Peyer's patch (tissue), 4 donors: ENCODE measurements at regions not wholly inside any gene's neighbourhood (a gene's known extent, or its start where the extent isn't known, plus 50 kb on each side); places are given as distances from the start of the nearest gene placed in this dataset.

Source experiments
- DNase-seq, 3 donors: peaks; one replicate each; pipeline ENCODE4 v3.0.0-alpha.2; 2017 to 2019
- H3K27ac ChIP-seq, 4 donors: fragments of 200-600 bp; sonication (generic); one replicate each; pipeline ENCODE4 v1.5.1; 2016 to 2019
- H3K27me3 ChIP-seq, 2 donors: fragments of 200-600 bp; sonication (generic); one replicate each; pipeline ENCODE4 v1.5.1; 2019
- H3K36me3 ChIP-seq, 3 donors: fragments of 200-600 bp; sonication (generic); one replicate each; pipeline ENCODE4 v1.5.1; 2016 to 2019
- H3K4me1 ChIP-seq, 4 donors: fragments of 200-600 bp; sonication (generic); one replicate each; pipeline ENCODE4 v1.5.1; 2016 to 2019
- H3K4me3 ChIP-seq, 4 donors: fragments of 200-600 bp; sonication (generic); 1 replicate in 3 of 4; 2 replicates in 1 of 4; pipeline ENCODE4 v1.5.1; 2016 to 2019; ENCODE audit warnings: mild to moderate bottlenecking in 1 of 4
- H3K9me3 ChIP-seq, 4 donors: fragments of 200-600 bp; sonication (generic); one replicate each; pipeline ENCODE4 v1.5.1; 2016 to 2019; ENCODE audit warnings: mild to moderate bottlenecking in 1 of 4
- POLR2A ChIP-seq, 2 donors: fragments of 450-650 bp; IDR thresholded peaks; one replicate each; pipeline ENCODE4 v1.5.1; 2017; ENCODE audit warnings: antibody characterized with exemption in 2 of 2, mild to moderate bottlenecking in 2 of 2, moderate library complexity in 2 of 2
- TF ChIP-seq, protein P1 (sequence below), 6 experiments: fragments of 450-650 bp in 4 of 6; fragments of 200-600 bp in 2 of 6; sonication (generic) in 1 of 6; IDR thresholded peaks; one replicate each; pipeline ENCODE4 v1.5.1; 2017 to 2019; ENCODE audit warnings: antibody characterized with exemption in 6 of 6, mild to moderate bottlenecking in 3 of 6, moderate library complexity in 1 of 6

DNA sequence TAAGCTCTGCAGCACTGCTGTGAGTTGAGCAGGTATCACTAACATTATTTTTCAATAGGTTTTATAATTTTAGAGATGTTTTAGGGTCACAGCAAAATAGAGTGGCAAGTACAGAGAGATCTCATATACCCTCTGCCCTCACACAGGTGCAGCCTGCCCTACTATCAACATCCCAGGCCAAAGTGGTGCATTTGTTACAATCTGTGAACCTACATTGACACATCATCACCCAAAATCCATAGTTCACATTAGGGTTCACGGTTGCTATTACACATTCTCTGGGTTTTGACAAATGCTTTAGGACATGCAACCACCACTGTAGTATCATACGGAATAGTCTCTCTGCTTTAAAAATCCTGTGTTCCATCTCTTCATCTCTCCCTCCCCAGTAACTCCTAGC is 173.1 kb downstream of the DHX15 start:
- H3K27me3 ChIP-seq, result no peaks in the 10 kb centered on the region
- DNase-seq, result no peak
- no peak overlapping the region for H3K27ac ChIP-seq
- TF ChIP-seq, protein P1, sequence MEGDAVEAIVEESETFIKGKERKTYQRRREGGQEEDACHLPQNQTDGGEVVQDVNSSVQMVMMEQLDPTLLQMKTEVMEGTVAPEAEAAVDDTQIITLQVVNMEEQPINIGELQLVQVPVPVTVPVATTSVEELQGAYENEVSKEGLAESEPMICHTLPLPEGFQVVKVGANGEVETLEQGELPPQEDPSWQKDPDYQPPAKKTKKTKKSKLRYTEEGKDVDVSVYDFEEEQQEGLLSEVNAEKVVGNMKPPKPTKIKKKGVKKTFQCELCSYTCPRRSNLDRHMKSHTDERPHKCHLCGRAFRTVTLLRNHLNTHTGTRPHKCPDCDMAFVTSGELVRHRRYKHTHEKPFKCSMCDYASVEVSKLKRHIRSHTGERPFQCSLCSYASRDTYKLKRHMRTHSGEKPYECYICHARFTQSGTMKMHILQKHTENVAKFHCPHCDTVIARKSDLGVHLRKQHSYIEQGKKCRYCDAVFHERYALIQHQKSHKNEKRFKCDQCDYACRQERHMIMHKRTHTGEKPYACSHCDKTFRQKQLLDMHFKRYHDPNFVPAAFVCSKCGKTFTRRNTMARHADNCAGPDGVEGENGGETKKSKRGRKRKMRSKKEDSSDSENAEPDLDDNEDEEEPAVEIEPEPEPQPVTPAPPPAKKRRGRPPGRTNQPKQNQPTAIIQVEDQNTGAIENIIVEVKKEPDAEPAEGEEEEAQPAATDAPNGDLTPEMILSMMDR (IDR thresholded peaks at IDR 0.05), result no peak
- no peak for TF ChIP-seq POLR2A (IDR thresholded peaks at IDR 0.05)
- H3K4me1 ChIP-seq, result no peaks in the 10 kb centered on the region
- no peak overlapping the region for H3K4me3 ChIP-seq
- no peaks in the 10 kb centered on the region for H3K9me3 ChIP-seq
- no peaks in the 10 kb centered on the region for H3K36me3 ChIP-seq

DNA sequence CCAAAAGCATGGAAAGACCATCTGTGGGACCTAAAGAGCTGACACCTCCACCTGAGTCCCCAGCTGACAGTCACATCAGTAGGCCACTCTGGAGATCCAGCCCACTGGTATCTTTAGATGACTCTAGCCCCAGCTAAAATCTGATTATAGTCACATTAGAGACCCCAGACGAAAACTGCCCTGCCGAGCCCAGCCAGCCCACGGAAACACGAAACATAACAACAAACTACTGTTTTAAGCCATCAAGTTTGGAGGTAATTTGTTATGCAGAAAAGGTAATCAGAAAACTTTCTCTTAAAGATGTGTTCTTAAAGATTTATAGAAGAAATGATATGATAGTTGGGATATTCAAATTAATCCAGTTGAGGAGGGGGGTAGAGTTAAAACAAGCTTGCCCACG is 175.7 kb downstream of the DHX15 start:
- Histone ChIP-seq H3K36me3 (no peaks in the 10 kb centered on the region), H3K27me3 (no peaks in the 10 kb centered on the region)
- TF ChIP-seq POLR2A (IDR thresholded peaks at IDR 0.05), result no peak
- TF ChIP-seq, protein P1 (IDR thresholded peaks at IDR 0.05), result no peak

DNA sequence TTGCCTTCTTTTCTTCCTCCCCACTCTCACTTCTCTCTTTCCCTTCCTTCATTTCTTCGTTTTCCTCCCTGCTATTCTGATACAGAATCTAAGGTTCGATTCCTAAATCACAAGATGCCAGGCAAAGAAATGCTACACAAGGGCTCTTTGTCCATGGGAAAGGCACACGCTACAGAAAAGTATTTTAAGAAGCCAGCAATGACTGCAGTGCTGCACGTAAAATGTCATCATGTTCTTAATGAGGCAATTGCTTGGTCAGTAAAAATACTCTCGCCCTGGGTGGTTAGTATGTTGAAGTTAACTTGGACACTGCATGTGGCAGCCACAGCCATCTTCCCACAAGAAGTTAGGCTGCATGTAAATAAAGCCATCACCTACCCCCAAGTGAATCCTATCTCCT is 178.4 kb downstream of the DHX15 start:
- TF ChIP-seq POLR2A (IDR thresholded peaks at IDR 0.05), result no peak
- TF ChIP-seq, protein P1 (IDR thresholded peaks at IDR 0.05), result no peak
- Histone ChIP-seq H3K9me3 (no peaks in the 10 kb centered on the region), H3K4me3 (no peak overlapping the region), H3K36me3 (no peaks in the 10 kb centered on the region), H3K27me3 (no peaks in the 10 kb centered on the region), H3K27ac (no peak overlapping the region), H3K4me1 (no peaks in the 10 kb centered on the region)
- DNase-seq, result no peak

More for the DNA sequence above, 175.7 kb downstream of the DHX15 start:
- no peaks in the 10 kb centered on the region for H3K9me3 ChIP-seq
- H3K27ac ChIP-seq, result no peak overlapping the region
- DNase-seq, result no peak
- H3K4me3 ChIP-seq, result no peak overlapping the region
- H3K4me1 ChIP-seq, result no peaks in the 10 kb centered on the region

DNA sequence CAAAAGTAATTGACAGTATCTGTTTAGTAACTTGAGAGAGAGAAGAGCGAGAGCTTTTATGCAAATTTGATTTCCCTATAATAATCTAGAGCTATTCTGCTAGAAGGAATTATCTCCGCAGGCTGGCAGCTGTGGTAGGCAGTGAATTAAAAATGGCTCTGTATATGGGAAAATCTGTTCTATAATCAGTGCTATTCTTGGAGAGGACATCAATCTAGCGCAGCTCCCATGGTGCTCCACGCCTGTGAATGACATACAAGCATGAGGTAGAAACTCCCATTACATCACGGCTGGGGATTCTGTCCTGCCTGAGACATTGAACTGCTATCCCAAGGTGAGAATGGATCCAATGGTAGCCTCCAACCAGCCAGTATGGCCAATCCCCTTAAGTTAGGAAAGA is 179.0 kb downstream of the DHX15 start:
- no peaks in the 10 kb centered on the region for H3K27me3 ChIP-seq
- H3K4me1 ChIP-seq, result no peaks in the 10 kb centered on the region
- no peak overlapping the region for H3K4me3 ChIP-seq
- TF ChIP-seq POLR2A (IDR thresholded peaks at IDR 0.05), result no peak
- TF ChIP-seq, protein P1 (IDR thresholded peaks at IDR 0.05), result no peak
- H3K9me3 ChIP-seq, result no peaks in the 10 kb centered on the region
- H3K36me3 ChIP-seq, result no peaks in the 10 kb centered on the region
- no peak overlapping the region for H3K27ac ChIP-seq
- DNase-seq, result no peak

DNA sequence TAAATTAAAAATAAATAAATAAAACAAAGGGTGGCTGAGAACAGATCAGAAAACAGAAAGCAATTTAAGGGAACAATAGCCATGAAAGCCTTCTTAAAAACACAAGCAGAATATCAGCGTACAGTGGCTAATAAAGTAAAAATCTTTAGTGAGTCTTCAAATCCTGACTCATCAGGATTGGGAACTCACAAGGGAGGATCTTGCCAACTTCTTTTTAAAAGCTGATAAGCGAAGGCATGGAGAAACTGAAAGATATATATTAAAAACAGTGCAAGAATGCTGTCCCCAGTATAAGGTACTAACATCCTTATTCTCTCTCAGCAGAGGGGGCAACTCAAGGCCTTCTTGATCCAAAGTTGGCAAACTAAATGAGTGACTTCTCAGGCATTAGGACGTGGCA is 180.1 kb downstream of the DHX15 start:
- Histone ChIP-seq H3K9me3 (no peaks in the 10 kb centered on the region), H3K4me1 (no peaks in the 10 kb centered on the region), H3K4me3 (no peak overlapping the region), H3K36me3 (no peaks in the 10 kb centered on the region), H3K27me3 (no peaks in the 10 kb centered on the region), H3K27ac (no peak overlapping the region)
- no peak for DNase-seq
- TF ChIP-seq POLR2A (IDR thresholded peaks at IDR 0.05), result no peak
- TF ChIP-seq, protein P1 (IDR thresholded peaks at IDR 0.05), result no peak

DNA sequence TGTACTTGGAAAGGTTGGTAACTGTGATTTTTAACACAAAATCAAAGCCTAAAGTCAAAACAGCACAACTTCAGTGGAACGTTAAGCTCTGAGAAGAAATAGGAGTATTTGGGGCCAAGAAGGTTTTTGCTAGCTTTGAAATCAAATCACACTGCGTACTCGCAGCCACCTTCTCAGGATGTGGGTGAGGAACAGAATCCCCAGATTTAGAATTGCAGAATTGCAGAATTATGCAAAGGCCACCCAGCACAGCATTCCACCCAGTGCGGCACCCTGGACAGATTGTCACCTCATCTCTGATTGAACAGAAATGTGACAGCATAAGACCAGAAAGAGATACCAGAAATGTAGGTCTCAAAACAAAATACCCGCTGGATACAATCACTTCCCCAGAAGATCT is 181.1 kb downstream of the DHX15 start:
- Histone ChIP-seq H3K36me3 (no peaks in the 10 kb centered on the region), H3K27me3 (no peaks in the 10 kb centered on the region), H3K4me1 (no peaks in the 10 kb centered on the region), H3K9me3 (no peaks in the 10 kb centered on the region), H3K4me3 (no peak overlapping the region), H3K27ac (no peak overlapping the region)
- DNase-seq, result no peak
- no peak for TF ChIP-seq POLR2A (IDR thresholded peaks at IDR 0.05)
